Stimulated activated CD4-positive, alpha-beta T cell treated with anti-CD3 and anti-CD28 coated beads, Interleukin-1b, Interleukin-23, amount 100 ng/mL, for 4 hours (primary cell): ENCODE measurements at regions not wholly inside any gene's neighbourhood (a gene's known extent, or its start where the extent isn't known, plus 50 kb on each side); places are given as distances from the start of the nearest gene placed in this dataset.

ENCODE experiments used
- DNase-seq, 2 donors: peaks; one replicate each; pipeline ENCODE4 v3.0.0-alpha.2; 2020; ENCODE audit warnings: low read depth in 2 of 2

GRCh38 chr12:66910366-66910974, 231.6 kb upstream of the GRIP1 start:
- DNase-seq = no peak

GRCh38 chr12:66915306-66915904, 236.5 kb upstream of the GRIP1 start:
- no peak for DNase-seq

- no peak for DNase-seq
Observed at GRCh38 chr12:66916189-66916588, 237.3 kb upstream of the GRIP1 start.

DNA sequence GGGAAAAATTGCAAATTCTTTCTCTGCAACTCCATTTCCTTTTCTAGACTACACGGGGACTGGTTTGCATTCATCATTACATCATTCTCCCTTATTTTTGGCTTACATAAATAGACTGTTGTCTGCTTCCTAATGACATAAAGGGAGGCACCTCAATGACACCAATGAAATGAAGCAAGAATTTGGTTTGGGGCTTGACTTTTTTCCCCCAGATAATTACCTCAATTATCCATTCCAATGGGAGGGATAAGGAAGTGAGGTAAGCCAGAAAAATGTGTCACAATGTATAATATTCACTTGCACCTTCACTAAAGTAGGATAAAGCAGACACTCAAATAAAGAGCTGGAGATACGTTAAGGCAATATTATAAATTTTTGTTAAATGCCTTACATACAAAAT, 240.6 kb upstream of the GRIP1 start:
- DNase-seq = no peak

DNA sequence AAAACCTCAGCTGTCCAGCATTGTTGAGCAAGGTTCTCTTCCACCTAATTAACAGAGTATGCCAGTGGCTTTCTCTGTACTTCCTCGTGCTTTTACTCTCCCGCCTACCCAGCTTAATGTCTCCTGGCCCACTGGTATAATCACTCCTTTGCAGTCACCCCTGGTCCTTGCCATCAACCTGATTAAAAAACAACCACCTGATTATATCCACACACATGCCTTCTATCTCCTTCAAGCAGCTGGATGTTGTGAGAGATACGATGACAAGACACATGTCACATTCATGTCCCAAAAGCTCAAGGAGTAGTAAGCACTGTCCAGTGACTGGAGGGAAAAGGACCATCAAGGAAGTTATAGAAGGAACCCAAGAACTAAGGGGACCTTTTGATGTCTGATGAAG, 241.3 kb upstream of the GRIP1 start:
- DNase-seq = no peak

GRCh38 chr12:66921151-66921550, 242.3 kb upstream of the GRIP1 start:
- DNase-seq = no peak

DNA sequence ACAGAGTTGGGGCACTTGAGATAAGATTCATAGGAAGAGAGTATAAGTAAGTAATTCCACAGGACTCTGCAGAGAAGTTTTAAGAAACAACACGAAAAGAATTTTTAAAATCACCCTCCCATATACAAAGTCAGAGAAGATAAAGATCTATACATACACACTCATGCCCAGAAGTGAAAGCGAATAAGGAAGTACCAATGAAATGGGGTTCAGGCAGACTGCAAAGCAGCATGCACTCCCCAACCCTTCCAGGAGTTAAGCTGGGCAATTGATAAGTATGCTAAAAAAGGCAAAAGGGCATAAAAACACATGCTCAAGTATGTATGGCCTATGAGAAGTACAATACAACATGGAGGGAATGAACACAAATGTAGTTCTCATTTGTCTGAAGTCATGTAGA, 246.2 kb upstream of the GRIP1 start:
- no peak for DNase-seq

DNA sequence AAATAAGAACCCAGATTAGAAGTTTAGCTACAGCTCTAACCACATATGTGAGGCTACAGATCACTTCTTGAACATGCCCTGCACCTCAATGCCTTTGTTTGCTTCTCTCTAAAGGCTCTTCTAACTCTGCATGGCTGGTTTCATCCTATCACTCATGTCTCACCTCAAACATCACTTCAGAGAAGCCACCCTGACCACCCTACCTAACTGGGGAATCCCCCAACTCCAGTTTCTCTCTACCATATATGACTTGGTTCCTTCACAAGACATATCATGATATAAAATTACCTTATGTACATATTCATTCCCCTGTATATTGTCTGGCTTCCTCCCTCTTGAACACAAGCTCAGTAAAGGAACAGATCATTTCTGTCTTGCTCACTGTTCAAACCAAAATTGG, 250.2 kb upstream of the GRIP1 start:
- DNase-seq = no peak

- DNase-seq = no peak
Observed at GRCh38 chr12:66931091-66931490, 252.2 kb upstream of the GRIP1 start.

DNA sequence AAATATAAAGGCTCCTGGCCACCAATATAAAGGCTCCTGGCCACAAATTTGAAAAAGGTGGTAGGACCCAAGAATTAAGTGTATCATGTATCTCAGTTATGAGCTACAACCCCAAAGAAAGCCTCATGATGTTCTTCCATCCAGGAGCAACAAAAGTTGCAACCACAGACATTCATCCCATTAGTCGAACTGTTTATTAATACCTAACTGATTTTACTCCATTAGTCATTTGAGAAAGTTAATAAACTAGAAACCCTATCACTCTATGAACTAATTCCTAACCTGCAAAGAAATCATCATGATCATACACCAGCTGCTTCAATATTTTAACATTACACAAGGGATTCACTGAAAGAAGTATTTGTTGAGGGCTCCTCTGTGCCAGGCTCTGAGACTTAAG, 253.2 kb upstream of the GRIP1 start:
- DNase-seq = no peak

- no peak for DNase-seq
Observed at GRCh38 chr12:66934302-66935062, 255.6 kb upstream of the GRIP1 start.

DNA sequence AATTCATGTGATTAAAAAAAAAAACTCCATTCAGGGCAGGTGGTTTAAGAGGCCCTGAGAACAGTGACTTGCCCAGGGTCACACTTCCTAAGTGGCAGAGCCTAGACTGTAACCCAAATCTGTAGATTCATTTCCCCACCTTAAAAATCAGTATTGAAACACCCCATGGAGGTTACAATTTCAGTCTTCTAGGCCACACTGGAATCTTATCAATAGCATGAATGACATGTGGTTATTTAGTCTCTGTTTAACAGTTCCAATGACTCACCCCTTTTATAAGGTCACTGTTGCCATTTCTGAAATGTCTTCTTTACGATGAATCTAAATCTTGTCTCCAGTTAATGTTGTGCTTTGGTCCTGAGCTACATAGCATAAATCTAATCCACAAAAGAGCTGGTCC, 262.3 kb upstream of the GRIP1 start:
- no peak for DNase-seq

- no peak for DNase-seq
Observed at GRCh38 chr12:66942741-66943465, 264.0 kb upstream of the GRIP1 start.

GRCh38 chr12:66944365-66944764, 265.5 kb upstream of the GRIP1 start:
- DNase-seq = no peak

DNA sequence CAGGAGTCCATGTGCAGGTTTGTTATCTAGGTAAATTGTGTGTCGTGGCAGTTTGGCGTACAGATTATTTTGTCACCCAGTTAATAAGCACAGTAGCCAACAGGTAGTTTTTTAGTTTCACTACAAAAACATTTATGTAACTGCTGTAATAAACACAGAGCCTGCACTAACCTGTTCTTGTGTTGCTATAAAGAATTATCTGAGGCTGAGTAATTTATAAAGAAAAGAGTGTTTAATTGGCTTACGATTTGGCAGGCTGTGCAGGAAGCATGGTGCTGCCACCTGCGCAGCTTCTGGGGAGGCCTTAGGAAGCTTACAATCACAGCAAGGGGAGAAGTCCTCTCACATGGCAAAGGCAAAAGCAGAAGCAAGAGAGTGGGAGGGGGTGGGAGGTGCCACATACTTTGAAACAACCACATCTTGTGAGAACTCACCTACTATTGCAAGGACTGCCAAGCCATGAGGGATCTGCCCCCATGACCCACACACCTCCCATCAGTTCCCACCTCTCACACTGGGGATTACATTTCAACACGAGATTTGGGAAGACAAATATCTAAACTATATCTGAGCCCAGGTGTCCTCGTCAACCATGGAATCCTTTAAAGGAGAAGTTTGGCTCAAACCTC, 266.4 kb upstream of the GRIP1 start:
- no peak for DNase-seq

DNA sequence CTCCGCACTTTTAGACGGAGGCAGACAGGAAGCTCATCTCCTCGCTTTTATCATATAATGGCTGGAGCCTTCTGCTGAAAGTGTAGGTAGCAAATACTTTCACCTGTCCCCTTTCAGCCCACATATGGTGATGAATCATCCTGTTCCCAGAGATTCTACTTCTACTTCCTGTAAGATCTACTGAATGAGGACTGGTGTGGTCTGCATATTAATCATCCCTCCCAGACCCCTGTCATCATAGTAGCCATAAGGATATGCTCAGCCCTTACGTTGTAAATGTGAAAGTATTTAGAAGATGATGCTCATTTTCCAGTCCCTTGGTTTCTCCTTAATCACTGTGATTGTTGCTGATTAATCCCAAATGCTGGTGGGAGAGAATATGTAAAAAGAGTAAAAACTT, 268.2 kb upstream of the GRIP1 start:
- no peak for DNase-seq

- DNase-seq = no peak
Observed at GRCh38 chr12:66952668-66953067, 273.8 kb upstream of the GRIP1 start.

GRCh38 chr12:66956300-66956699, 277.4 kb upstream of the GRIP1 start:
- no peak for DNase-seq

GRCh38 chr12:66959276-66959675, 280.4 kb upstream of the GRIP1 start:
- no peak for DNase-seq

- DNase-seq = no peak
Observed at GRCh38 chr12:66960006-66960405, 281.1 kb upstream of the GRIP1 start.

GRCh38 chr12:66960704-66961690, 282.1 kb upstream of the GRIP1 start:
- no peak for DNase-seq
